HG03575 (cell line): ENCODE measurements at regions not wholly inside any gene's neighbourhood (a gene's known extent, or its start where the extent isn't known, plus 50 kb on each side); places are given as distances from the start of the nearest gene placed in this dataset.

Experiments used
- ATAC-seq: cut with Tn5 transposase; IDR thresholded peaks from one replicate; pipeline ENCODE4 v1.9.1; 2021; ENCODE audit not compliant: unreplicated experiment, insufficient number of reproducible peaks, low FRiP score; ENCODE audit errors: extremely low read depth

DNA sequence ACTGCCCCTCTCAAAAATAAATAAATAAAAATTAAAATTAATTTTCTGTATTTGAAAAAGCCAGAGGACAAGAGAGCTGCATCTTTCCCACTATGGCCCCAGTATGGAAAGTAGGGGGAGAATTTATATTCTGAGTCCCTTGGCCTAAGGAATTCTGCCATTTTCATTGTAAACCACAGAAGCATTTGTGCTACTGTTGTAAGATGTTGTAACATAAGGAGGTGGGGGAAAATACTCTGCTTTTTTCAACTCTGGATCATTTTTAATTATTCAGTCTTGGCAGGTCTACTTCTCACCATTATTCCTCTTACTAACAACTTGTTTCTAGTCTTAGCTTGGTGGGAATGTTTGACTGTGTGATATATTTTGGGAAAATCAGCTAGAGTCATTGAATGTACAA lies 52.3 kb upstream of the APC start:
- ATAC-seq, result no peak

DNA sequence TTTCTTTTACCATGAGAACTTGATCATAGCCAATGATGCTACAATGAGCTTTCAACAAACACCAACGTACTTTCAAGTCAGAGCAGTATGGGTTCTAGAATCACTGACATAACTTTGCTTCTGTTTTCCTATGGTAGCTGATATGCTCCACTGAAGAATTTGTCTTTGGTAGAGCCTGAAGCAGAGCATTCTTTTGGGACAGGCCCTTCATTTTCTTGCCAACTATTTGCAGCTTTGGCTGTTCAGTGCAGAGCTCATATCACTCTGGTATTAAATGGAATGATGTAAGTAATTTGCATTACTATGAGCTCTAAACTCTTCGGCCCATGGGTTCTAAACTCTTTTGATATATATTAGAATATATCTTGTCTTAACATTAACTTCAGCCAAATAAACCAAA lies 51.8 kb upstream of the APC start:
- ATAC-seq, result no peak

DNA sequence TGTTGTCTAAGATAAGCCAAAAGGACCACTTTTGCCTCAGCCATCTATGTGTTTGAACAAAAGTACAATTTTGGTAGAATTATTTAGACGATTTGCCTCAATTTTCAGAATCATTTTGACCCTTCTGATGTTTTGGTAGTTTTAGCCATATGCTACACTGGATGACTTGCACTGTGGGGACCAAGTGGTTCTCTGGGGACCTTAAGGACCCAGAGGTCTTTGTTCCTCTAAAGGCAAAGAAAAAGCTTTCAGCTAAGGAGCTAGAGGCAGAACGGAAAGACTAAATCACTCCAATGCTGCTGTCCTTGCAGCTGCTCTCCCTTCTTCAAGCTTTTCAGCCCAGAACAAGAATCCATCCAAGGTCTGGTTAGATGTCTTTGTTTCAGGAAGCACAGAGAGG lies 51.0 kb upstream of the APC start:
- ATAC-seq, result no peak

DNA sequence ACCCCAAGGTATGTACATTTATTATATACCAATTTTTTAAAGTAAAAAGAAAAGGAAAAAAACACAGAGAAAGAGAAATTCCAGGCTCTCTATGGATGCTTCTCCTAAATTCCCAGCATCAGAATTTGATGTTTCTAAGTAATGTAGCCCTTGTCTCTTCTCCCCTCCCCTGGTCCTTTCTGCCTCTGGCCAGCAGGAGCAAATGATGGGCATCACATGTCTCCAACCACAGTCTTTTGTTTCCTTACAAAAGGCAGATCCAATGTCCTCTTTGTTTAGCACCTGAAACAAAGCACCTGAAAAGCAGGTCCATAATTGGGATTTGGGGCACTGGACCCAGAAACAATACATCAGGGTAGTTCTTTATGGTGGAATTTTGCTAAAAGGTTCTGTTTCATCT lies 50.4 kb upstream of the APC start:
- ATAC-seq, result no peak
